NCI-H526 treated with DMSO at 0.1 percent for 48 hours (cell line): ENCODE measurements at regions not wholly inside any gene's neighbourhood (a gene's known extent, or its start where the extent isn't known, plus 50 kb on each side); places are given as distances from the start of the nearest gene placed in this dataset.
"Not testable (repeated sequence)": the region's sequence is repeated elsewhere in the genome, so short reads cannot be mapped to it uniquely, and the experiment has no call there.

ENCODE experiments used
- DNase-seq: peaks from one replicate; lab custom pipeline; 2025; lab: John Stamatoyannopoulos, UW

GRCh38 chr13:73671732-73672131 lies 462.5 kb downstream of the KLF12 start:
- DNase-seq = no peak

DNA sequence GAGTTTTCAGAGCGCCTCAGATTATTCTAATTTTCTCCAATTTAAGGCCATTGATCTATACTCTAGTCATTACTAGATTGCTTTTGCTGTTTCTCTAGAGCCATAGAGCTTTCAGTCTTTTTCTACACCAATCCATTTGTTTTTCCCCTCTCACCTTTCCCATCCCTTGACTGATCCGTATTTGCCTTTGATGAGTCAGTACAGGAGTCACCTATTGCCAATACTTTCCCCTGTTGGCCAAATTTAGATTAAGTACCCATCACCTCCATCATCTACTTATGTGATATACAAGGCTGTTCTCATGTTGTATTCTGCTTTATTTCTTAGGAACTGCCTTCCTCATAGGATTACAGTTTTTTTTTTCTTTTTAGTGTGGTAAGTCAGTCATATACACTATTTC lies 463.2 kb downstream of the KLF12 start:
- no peak for DNase-seq

- no peak for DNase-seq
Measured at GRCh38 chr13:73667756-73668155, 466.4 kb downstream of the KLF12 start.

GRCh38 chr13:73665261-73665660 lies 468.9 kb downstream of the KLF12 start:
- no peak for DNase-seq

GRCh38 chr13:73664851-73665250 lies 469.4 kb downstream of the KLF12 start:
- no peak for DNase-seq

DNA sequence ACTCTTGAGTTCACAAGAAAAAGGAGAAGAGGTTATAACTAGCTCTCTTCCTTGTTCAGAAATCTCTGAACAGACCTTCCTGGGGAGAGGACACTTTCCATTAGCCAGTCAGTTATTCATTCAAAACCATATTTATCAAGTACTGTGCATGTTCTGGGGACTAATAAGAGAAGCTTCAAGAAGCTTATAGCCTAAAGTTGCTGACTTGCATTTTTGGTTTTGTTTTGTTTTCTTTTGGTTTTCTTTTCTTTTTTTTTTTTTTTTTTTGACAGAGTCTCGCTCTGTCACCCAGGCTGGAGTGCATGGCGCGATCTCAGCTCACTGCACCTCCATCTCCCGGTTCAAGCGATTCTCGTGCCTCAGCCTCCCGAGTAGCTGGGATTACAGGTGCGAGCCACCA lies 471.4 kb downstream of the KLF12 start:
- no peak for DNase-seq

GRCh38 chr13:73661687-73662425 lies 472.3 kb downstream of the KLF12 start:
- DNase-seq = no peak

- DNase-seq = no peak
Measured at GRCh38 chr13:73661066-73661465, 473.1 kb downstream of the KLF12 start.

DNA sequence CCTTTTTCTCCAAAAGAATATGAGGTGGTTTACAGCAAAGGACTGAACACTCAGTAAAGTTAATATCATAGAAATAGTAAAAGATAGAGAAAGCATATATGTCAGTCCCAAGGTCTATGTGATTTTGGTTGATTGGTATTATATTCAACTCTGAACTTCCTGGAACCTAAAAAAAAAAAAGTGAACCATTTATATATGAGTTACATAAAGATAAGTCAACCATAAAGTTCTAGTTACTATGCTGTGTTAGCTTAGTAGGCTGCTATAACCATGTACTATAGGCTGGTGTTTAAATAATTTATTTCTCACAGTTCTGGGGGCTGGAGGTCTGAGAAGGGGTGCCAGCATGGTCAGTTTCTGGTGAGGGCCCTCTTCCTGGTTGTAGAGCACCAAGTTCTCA lies 475.6 kb downstream of the KLF12 start:
- no peak for DNase-seq

- no peak for DNase-seq
Measured at GRCh38 chr13:73657821-73658540, 476.2 kb downstream of the KLF12 start.

DNA sequence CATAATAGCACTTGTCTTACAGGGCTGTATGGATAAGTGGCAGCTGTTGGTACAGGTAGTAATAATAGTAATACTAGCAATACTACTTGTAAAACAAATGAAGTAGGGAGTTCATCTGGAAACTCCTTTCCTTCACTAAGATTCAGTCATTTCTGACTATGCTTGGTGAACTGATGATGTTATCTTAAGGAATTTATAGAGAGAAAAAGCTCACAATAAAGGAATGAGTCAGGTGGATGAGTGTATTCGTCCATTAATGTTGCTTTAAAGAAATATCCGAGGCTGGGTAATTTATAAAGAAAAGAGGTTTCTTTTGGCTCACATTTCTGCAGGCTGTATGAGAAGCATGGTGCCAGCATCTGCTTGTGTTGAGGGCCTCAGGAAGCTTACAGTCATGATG lies 477.3 kb downstream of the KLF12 start:
- DNase-seq = no peak

DNA sequence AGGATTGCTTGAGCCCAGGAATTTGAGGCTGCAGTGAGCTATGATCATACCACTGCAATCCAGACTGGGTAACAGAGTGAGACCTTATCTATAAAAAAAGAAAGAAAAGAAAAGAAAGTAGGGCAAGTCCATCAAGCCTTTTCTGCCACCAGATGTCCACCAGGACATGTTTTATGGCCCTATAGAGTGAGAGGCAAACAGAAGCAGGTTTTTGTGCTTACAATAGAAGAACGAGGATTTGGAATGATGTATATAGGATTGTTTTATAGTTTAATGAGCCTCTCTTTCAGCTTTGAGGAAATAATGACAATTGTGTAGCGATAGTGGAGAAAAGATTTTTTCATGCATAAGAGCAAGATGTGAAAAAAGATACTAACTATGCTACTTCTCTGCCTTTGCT lies 480.5 kb downstream of the KLF12 start:
- no peak for DNase-seq

- DNase-seq = no peak
Measured at GRCh38 chr13:73647417-73647816, 486.8 kb downstream of the KLF12 start.

DNA sequence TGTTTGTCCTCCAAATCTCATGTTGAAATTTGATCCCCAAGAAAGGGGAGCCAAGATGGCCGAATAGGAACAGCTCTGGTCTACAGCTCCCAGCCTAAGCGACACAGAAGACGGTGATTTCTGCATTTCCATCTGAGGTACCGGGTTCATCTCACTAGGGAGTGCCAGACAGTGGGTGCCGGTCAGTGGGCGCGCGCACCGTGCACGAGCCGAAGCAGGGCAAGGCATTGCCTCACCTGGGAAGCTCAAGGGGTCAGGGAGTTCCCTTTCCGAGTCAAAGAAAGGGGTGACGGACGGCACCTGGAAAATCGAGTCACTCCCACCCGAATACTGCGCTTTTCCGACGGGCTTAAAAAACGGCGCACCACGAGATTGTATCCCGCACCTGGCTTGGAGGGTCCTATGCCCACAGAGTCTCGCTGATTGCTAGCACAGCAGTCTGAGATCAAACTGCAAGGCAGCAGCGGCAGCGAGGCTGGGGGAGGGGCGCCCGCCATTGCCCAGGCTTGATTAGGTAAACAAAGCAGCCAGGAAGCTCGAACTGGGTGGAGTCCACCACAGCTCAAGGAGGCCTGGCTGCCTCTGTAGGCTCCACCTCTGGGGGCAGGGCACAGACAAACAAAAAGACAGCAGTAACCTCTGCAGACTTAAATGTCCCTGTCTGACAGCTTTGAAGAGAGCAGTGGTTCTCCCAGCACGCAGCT lies 493.6 kb downstream of the KLF12 start:
- not testable (repeated sequence) for DNase-seq

DNA sequence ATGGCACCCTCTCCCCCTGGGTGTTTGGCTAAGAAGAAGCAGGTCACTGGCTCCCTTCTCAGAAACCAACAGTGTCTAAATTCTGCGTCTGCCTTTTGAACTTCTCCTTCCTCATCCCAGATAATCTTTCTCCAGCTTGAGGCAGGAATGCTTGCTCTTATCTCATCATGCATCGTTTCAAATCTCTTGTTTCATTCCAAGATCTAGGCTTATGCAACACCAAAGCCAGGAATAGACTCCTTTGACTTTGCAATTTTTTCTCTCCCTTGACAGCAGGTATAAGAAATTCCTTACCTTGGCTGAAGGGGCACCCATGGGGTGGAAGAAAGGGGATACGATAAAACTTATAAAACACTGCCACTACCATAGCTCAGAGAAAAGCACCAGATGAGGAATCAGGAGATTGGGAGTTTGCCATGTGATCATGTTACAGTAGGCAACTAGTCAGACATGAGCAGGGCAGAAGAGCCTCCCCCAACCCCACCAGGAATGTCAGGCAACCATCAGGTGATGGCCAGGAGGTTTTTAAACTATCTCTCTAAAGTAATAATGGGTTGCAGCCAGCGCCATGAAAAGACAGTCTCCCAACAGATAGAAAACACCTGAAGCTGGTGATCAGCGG lies 498.9 kb downstream of the KLF12 start:
- no peak for DNase-seq

DNA sequence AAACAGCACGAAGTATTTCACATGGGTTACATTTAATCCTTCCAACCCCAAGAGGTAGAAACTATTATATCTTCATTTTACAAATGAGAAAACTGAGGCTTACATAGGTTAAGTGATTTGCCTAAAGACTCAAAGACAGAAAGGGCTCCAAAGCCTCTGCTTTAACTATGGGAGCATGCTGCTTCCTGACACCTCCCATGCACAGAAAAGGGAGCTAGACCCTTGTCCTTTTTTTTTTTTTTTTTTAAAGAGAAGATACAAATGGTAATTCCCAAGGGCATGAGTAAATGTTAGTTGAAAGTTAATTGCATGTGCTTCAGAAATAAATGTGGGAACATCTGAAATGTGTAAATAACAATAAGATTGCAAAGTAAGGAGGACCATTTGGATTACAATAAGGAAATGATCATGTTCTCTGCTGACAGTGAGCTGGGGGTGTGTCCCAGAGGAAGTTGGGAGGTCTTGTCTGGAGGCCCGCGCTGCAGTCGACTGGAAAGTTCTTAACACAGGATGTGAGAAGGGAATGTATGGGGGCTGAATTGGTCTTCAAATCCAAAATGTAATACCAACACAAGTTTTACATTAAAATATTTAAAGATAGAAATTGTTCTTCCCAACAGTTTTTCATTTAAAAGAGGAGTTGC lies 500.3 kb downstream of the KLF12 start:
- DNase-seq = no peak

DNA sequence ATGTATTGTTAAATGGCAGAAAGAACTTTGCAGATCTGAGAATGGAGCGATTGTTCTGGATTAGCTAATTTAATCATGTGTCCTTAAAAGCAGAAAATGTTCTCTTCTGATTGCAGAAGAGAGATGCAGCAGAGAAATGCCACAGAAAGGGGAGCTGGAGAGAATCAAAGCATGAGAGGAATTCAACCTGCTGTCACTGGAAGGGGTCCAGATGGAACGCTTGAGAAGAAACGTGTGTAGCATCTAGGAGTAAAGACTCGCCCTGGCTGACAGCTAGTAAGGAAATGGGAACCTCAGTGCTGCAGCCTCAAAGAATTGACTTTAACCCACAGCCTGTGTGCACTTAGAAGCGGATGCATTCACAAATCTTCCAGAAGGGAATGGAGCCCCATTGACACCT lies 502.8 kb downstream of the KLF12 start:
- no peak for DNase-seq

GRCh38 chr13:73625562-73626339 lies 508.5 kb downstream of the KLF12 start:
- DNase-seq = no peak

DNA sequence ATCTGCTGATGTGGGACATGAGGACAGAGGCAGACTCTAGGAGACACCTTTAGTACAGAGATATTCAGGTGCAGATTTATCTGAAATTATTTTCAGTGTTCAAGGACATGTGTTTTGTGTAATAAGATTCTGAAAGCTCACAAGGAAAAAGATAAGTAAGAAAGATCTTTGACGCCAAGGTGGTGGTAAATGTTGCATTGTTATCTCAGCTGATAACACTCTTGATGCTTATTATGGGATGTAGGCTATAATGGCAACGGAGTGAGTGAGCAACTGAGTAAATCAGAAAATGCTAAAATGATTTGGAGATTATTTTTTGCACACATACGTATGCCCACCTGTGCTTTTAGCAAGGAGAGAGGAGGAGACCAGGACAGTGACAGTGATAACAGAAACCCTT lies 510.9 kb downstream of the KLF12 start:
- DNase-seq = no peak

- no peak for DNase-seq
Measured at GRCh38 chr13:73622381-73622780, 511.8 kb downstream of the KLF12 start.

GRCh38 chr13:73618275-73618865 lies 515.8 kb downstream of the KLF12 start:
- no peak for DNase-seq
